ENCODE measurements at regions not wholly inside any gene's neighbourhood (a gene's known extent, or its start where the extent isn't known, plus 50 kb on each side); places are given as distances from the start of the nearest gene placed in this dataset.

- Histone ChIP-seq H3F3A (ENCODE audit: insufficient read depth) (no peaks in the 10 kb centered on the region), H3K9ac (ENCODE audit: low read length) (no peak overlapping the region), H3K27me3 (ENCODE audit: low read length) (no peaks in the 10 kb centered on the region), H3K27ac (ENCODE audit: low read depth, low read length) (no peak overlapping the region), H4K20me1 (ENCODE audit: low read depth, low read length) (no peaks in the 10 kb centered on the region), H3K36me3 (ENCODE audit: low read length) (no peaks in the 10 kb centered on the region), H3K4me2 (ENCODE audit: low read depth, low read length, poor library complexity, severe bottlenecking) (no peak overlapping the region), H3K9me3 (ENCODE audit: insufficient read depth, low read length) (no peaks in the 10 kb centered on the region), H2AFZ (ENCODE audit: low read depth, low read length, severe bottlenecking) (no peak overlapping the region), H3K9me2 (replicated peaks; ENCODE audit: insufficient read depth, low read length) (no peaks in the 10 kb centered on the region), H3K4me3 (ENCODE audit: insufficient read depth, low read length, poor library complexity, severe bottlenecking) (no peak overlapping the region), H3K79me2 (ENCODE audit: insufficient read depth, low read length) (no peaks in the 10 kb centered on the region)
- TF ChIP-seq EZH2phosphoT487 (conservative IDR thresholded peaks at IDR 0.05; ENCODE audit: low read length) (no peak), CTCF (IDR thresholded peaks at IDR 0.05; ENCODE audit: insufficient read depth, low read length, poor library complexity, severe bottlenecking) (no peak)
Observed at GRCh38 chr1:14373081-14373758, 225.3 kb upstream of the KAZN start.

- Histone ChIP-seq H3K9ac (ENCODE audit: low read length) (no peak overlapping the region), H3K9me3 (ENCODE audit: insufficient read depth, low read length) (no peaks in the 10 kb centered on the region), H3K27me3 (ENCODE audit: low read length) (no peaks in the 10 kb centered on the region), H3F3A (ENCODE audit: insufficient read depth) (no peaks in the 10 kb centered on the region), H3K4me2 (ENCODE audit: low read depth, low read length, poor library complexity, severe bottlenecking) (no peak overlapping the region), H2AFZ (ENCODE audit: low read depth, low read length, severe bottlenecking) (no peak overlapping the region), H4K20me1 (ENCODE audit: low read depth, low read length) (no peaks in the 10 kb centered on the region), H3K36me3 (ENCODE audit: low read length) (no peaks in the 10 kb centered on the region), H3K79me2 (ENCODE audit: insufficient read depth, low read length) (no peaks in the 10 kb centered on the region), H3K27ac (ENCODE audit: low read depth, low read length) (no peak overlapping the region), H3K4me3 (ENCODE audit: insufficient read depth, low read length, poor library complexity, severe bottlenecking) (no peak overlapping the region), H3K9me2 (replicated peaks; ENCODE audit: insufficient read depth, low read length) (no peaks in the 10 kb centered on the region)
- TF ChIP-seq EZH2phosphoT487 (conservative IDR thresholded peaks at IDR 0.05; ENCODE audit: low read length) = no peak
- TF ChIP-seq CTCF (IDR thresholded peaks at IDR 0.05; ENCODE audit: insufficient read depth, low read length, poor library complexity, severe bottlenecking) = no peak
Observed at GRCh38 chr1:14375226-14375625, 223.3 kb upstream of the KAZN start.

GRCh38 chr1:14377386-14377785, 221.1 kb upstream of the KAZN start:
- Histone ChIP-seq H3F3A (ENCODE audit: insufficient read depth) (no peaks in the 10 kb centered on the region), H3K4me2 (ENCODE audit: low read depth, low read length, poor library complexity, severe bottlenecking) (no peak overlapping the region), H3K9me2 (replicated peaks; ENCODE audit: insufficient read depth, low read length) (no peaks in the 10 kb centered on the region), H3K27ac (ENCODE audit: low read depth, low read length) (no peak overlapping the region), H4K20me1 (ENCODE audit: low read depth, low read length) (no peaks in the 10 kb centered on the region), H3K9ac (ENCODE audit: low read length) (no peak overlapping the region), H3K36me3 (ENCODE audit: low read length) (no peaks in the 10 kb centered on the region), H3K27me3 (ENCODE audit: low read length) (no peaks in the 10 kb centered on the region), H3K4me3 (ENCODE audit: insufficient read depth, low read length, poor library complexity, severe bottlenecking) (no peak overlapping the region), H3K9me3 (ENCODE audit: insufficient read depth, low read length) (no peaks in the 10 kb centered on the region), H3K79me2 (ENCODE audit: insufficient read depth, low read length) (no peaks in the 10 kb centered on the region), H2AFZ (ENCODE audit: low read depth, low read length, severe bottlenecking) (no peak overlapping the region)
- TF ChIP-seq EZH2phosphoT487 (conservative IDR thresholded peaks at IDR 0.05; ENCODE audit: low read length) (no peak), CTCF (IDR thresholded peaks at IDR 0.05; ENCODE audit: insufficient read depth, low read length, poor library complexity, severe bottlenecking) (no peak)

Data from SU-DHL-6 (cell line).